Chondrocyte (in vitro differentiated cells): ENCODE measurements at regions not wholly inside any gene's neighbourhood (a gene's known extent, or its start where the extent isn't known, plus 50 kb on each side); places are given as distances from the start of the nearest gene placed in this dataset.
"Not testable (repeated sequence)": the region's sequence is repeated elsewhere in the genome, so short reads cannot be mapped to it uniquely, and the experiment has no call there.

ENCODE experiments used
- DNase-seq: peaks from one replicate; pipeline ENCODE4 v3.0.0; 2021; ENCODE audit warnings: mixed read lengths, low spot score
- H3K27ac Mint-ChIP-seq: one replicate; pipeline ENCODE4 v1.8.0; 2021; ENCODE audit warnings: mild to moderate bottlenecking, moderate library complexity, mixed read lengths; ENCODE audit not compliant: unreplicated experiment
- H3K27me3 Mint-ChIP-seq: 2 replicates; pipeline ENCODE4 v1.8.0; 2021; ENCODE audit warnings: low read depth, mixed read lengths
- H3K36me3 Mint-ChIP-seq: 2 replicates; pipeline ENCODE4 v1.8.0; 2021; ENCODE audit warnings: low read depth, mixed read lengths
- H3K4me1 Mint-ChIP-seq: 2 replicates; pipeline ENCODE4 v1.8.0; 2021; ENCODE audit warnings: low read depth, mild to moderate bottlenecking, mixed read lengths
- H3K4me3 Mint-ChIP-seq: one replicate; pipeline ENCODE4 v1.8.0; 2021; ENCODE audit warnings: mild to moderate bottlenecking, moderate library complexity, mixed read lengths; ENCODE audit not compliant: unreplicated experiment
- H3K9me3 Mint-ChIP-seq: 2 replicates; pipeline ENCODE4 v1.8.0; 2021; ENCODE audit warnings: low read depth, mixed read lengths
- TF ChIP-seq, protein P1 (sequence below): fragments of 200-600 bp; sonication (generic); IDR thresholded peaks from 2 replicates; pipeline ENCODE4 v1.5.0; 2021; ENCODE audit warnings: antibody characterized with exemption, mild to moderate bottlenecking, moderate library complexity

- H3K4me3 Mint-ChIP-seq, H3K27ac Mint-ChIP-seq: not testable (repeated sequence)
- H3K9me3 Mint-ChIP-seq: peaks cover 47% of the 10 kb centered on the region
These were observed 117.0 kb downstream of the SDHAF3 start for GRCh38 chr7:97234494-97234893.

GRCh38 chr7:97246317-97246716, 128.8 kb downstream of the SDHAF3 start:
- DNase-seq: no peak
- H3K36me3 Mint-ChIP-seq: no peaks in the 10 kb centered on the region
- H3K4me3 Mint-ChIP-seq: no peak overlapping the region
- no peaks in the 10 kb centered on the region for H3K4me1 Mint-ChIP-seq
- TF ChIP-seq, protein P1, sequence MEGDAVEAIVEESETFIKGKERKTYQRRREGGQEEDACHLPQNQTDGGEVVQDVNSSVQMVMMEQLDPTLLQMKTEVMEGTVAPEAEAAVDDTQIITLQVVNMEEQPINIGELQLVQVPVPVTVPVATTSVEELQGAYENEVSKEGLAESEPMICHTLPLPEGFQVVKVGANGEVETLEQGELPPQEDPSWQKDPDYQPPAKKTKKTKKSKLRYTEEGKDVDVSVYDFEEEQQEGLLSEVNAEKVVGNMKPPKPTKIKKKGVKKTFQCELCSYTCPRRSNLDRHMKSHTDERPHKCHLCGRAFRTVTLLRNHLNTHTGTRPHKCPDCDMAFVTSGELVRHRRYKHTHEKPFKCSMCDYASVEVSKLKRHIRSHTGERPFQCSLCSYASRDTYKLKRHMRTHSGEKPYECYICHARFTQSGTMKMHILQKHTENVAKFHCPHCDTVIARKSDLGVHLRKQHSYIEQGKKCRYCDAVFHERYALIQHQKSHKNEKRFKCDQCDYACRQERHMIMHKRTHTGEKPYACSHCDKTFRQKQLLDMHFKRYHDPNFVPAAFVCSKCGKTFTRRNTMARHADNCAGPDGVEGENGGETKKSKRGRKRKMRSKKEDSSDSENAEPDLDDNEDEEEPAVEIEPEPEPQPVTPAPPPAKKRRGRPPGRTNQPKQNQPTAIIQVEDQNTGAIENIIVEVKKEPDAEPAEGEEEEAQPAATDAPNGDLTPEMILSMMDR: no peak
- H3K27me3 Mint-ChIP-seq: no peaks in the 10 kb centered on the region
- no peak overlapping the region for H3K27ac Mint-ChIP-seq
- peaks cover 17% of the 10 kb centered on the region for H3K9me3 Mint-ChIP-seq

More at GRCh38 chr7:97234494-97234893, 117.0 kb downstream of the SDHAF3 start:
- DNase-seq, H3K36me3 Mint-ChIP-seq, H3K27me3 Mint-ChIP-seq, H3K4me1 Mint-ChIP-seq: not testable (repeated sequence)

GRCh38 chr7:97258187-97258586, 140.7 kb downstream of the SDHAF3 start:
- H3K9me3 Mint-ChIP-seq: peaks cover 12% of the 10 kb centered on the region
- not testable (repeated sequence) for H3K27me3 Mint-ChIP-seq, H3K4me1 Mint-ChIP-seq, H3K27ac Mint-ChIP-seq, H3K4me3 Mint-ChIP-seq, H3K36me3 Mint-ChIP-seq, DNase-seq

DNA sequence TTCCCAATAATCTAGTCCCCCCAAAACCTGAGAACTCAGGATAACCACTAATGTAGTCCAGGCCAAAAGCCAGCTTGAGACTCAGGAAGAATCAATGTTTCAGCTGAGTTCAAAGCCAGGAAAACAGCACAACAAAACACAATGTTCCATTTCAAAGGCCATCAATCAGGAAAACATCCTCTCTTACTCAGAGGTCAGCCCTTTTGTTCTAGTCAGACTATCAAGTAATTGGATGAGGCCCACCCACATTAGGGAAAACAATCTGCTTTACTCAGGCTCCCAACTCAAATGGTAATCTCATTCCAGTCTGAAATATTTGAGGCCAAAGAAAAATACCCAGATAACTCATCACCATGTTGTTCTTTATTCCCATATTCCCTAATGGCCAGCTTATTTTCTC, 152.2 kb downstream of the SDHAF3 start:
- H3K4me3 Mint-ChIP-seq: no peak overlapping the region
- no peaks in the 10 kb centered on the region for H3K36me3 Mint-ChIP-seq
- TF ChIP-seq, protein P1: no peak
- DNase-seq: no peak
- H3K27me3 Mint-ChIP-seq: no peaks in the 10 kb centered on the region
- no peaks in the 10 kb centered on the region for H3K4me1 Mint-ChIP-seq
- H3K27ac Mint-ChIP-seq: no peak overlapping the region
- H3K9me3 Mint-ChIP-seq: no peaks in the 10 kb centered on the region

GRCh38 chr7:97270280-97270679, 152.8 kb downstream of the SDHAF3 start:
- TF ChIP-seq, protein P1: no peak
- Mint-ChIP-seq H3K27me3 (no peaks in the 10 kb centered on the region), H3K4me1 (no peaks in the 10 kb centered on the region), H3K36me3 (no peaks in the 10 kb centered on the region), H3K9me3 (no peaks in the 10 kb centered on the region), H3K27ac (no peak overlapping the region), H3K4me3 (no peak overlapping the region)
- no peak for DNase-seq

GRCh38 chr7:97271619-97272018, 154.1 kb downstream of the SDHAF3 start:
- TF ChIP-seq, protein P1: no peak
- Mint-ChIP-seq H3K36me3 (no peaks in the 10 kb centered on the region), H3K4me3 (no peak overlapping the region), H3K27ac (no peak overlapping the region), H3K27me3 (no peaks in the 10 kb centered on the region), H3K9me3 (no peaks in the 10 kb centered on the region), H3K4me1 (no peaks in the 10 kb centered on the region)
- DNase-seq: no peak
